HepG2 (cell line): ENCODE measurements at regions not wholly inside any gene's neighbourhood (a gene's known extent, or its start where the extent isn't known, plus 50 kb on each side); places are given as distances from the start of the nearest gene placed in this dataset.

Source experiments
- PAWR ChIP-seq: sonication (generic); formaldehyde crosslinking; IDR thresholded peaks from 2 replicates; pipeline ENCODE4 v1.4.0; 2020; ENCODE audit warnings: missing genetic modification reagents, mild to moderate bottlenecking, borderline replicate concordance
- TARDBP ChIP-seq: sonication (generic); formaldehyde crosslinking; IDR thresholded peaks from 2 replicates; pipeline ENCODE4 v1.8.0; 2022; ENCODE audit warnings: mild to moderate bottlenecking, missing genetic modification reagents
- TF ChIP-seq, protein P1 (sequence below): sonication (generic); formaldehyde crosslinking; IDR thresholded peaks from 2 replicates; pipeline ENCODE4 v1.5.1; 2020; ENCODE audit warnings: mild to moderate bottlenecking, missing genetic modification reagents, moderate library complexity
- TF ChIP-seq, protein P2 (sequence below): sonication (generic); formaldehyde crosslinking; IDR thresholded peaks from 2 replicates; pipeline ENCODE4 v1.4.0; 2020; ENCODE audit warnings: missing genetic modification reagents

DNA sequence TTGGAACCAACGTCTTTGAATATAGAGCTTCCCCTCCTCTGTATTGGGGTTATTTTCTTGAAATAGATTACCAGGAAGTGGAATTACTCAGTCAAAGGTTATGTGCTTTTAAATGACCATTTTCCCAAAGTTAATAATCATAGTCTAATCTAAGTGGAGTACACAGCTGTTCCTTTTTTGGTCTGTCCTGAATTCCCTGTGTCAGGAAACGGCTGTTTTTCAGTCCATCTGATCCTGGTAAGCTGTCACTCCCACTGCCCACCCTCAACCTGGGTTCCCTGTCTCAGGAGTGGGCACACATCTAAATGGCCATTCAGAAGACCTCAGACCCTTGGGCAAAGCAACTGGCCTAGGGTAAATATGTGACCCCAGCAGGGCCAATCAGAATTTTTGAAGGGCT is 57.6 kb upstream of the KSR1 start:
- TF ChIP-seq, protein P1, sequence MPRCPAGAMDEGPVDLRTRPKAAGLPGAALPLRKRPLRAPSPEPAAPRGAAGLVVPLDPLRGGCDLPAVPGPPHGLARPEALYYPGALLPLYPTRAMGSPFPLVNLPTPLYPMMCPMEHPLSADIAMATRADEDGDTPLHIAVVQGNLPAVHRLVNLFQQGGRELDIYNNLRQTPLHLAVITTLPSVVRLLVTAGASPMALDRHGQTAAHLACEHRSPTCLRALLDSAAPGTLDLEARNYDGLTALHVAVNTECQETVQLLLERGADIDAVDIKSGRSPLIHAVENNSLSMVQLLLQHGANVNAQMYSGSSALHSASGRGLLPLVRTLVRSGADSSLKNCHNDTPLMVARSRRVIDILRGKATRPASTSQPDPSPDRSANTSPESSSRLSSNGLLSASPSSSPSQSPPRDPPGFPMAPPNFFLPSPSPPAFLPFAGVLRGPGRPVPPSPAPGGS = no peak
- TF ChIP-seq, protein P2, sequence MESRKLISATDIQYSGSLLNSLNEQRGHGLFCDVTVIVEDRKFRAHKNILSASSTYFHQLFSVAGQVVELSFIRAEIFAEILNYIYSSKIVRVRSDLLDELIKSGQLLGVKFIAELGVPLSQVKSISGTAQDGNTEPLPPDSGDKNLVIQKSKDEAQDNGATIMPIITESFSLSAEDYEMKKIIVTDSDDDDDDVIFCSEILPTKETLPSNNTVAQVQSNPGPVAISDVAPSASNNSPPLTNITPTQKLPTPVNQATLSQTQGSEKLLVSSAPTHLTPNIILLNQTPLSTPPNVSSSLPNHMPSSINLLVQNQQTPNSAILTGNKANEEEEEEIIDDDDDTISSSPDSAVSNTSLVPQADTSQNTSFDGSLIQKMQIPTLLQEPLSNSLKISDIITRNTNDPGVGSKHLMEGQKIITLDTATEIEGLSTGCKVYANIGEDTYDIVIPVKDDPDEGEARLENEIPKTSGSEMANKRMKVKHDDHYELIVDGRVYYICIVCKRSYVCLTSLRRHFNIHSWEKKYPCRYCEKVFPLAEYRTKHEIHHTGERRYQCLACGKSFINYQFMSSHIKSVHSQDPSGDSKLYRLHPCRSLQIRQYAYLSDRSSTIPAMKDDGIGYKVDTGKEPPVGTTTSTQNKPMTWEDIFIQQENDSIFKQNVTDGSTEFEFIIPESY (CRISPR knock-in tag) = no peak
- TF ChIP-seq PAWR (no peak), TARDBP (CRISPR knock-in tag) (no peak)
